Activated naive CD8-positive, alpha-beta T cell treated with anti-CD3 and anti-CD28 coated beads, Interleukin-2, amount 50 U/mL, for 24 hours (primary cell): ENCODE measurements at regions not wholly inside any gene's neighbourhood (a gene's known extent, or its start where the extent isn't known, plus 50 kb on each side); places are given as distances from the start of the nearest gene placed in this dataset.
"Not testable (repeated sequence)": the region's sequence is repeated elsewhere in the genome, so short reads cannot be mapped to it uniquely, and the experiment has no call there.

Experiments used
- ATAC-seq: fragments of 150-1000 bp; cut with Tn5 transposase; one replicate; pipeline ENCODE4 v1.10.0; 2021
- DNase-seq: peaks from one replicate; pipeline ENCODE4 v3.0.0; 2021
- H3K27ac Mint-ChIP-seq: one replicate; pipeline ENCODE4 v1.8.0; 2021; ENCODE audit warnings: mild to moderate bottlenecking, mixed read lengths
- H3K27me3 Mint-ChIP-seq: one replicate; pipeline ENCODE4 v1.8.0; 2021; ENCODE audit warnings: mixed read lengths
- H3K36me3 Mint-ChIP-seq: one replicate; pipeline ENCODE4 v1.8.0; 2021; ENCODE audit warnings: low read depth, mixed read lengths
- H3K4me1 Mint-ChIP-seq: one replicate; pipeline ENCODE4 v1.8.0; 2021; ENCODE audit warnings: mixed read lengths
- H3K4me3 Mint-ChIP-seq: one replicate; pipeline ENCODE4 v1.8.0; 2021; ENCODE audit warnings: mild to moderate bottlenecking, moderate library complexity, mixed read lengths
- H3K9me3 Mint-ChIP-seq: one replicate; pipeline ENCODE4 v1.8.0; 2021; ENCODE audit warnings: mixed read lengths

GRCh38 chr3:197363553-197364409 is 65.4 kb upstream of the DLG1 start:
- DNase-seq = no peak
- H3K4me1 Mint-ChIP-seq = no peaks in the 10 kb centered on the region
- H3K27ac Mint-ChIP-seq = no peak overlapping the region
- H3K4me3 Mint-ChIP-seq = no peak overlapping the region
- peaks cover 18% of the 10 kb centered on the region for H3K27me3 Mint-ChIP-seq
- peaks cover 24% of the 10 kb centered on the region for H3K9me3 Mint-ChIP-seq
- peaks cover 10% of the 10 kb centered on the region for H3K36me3 Mint-ChIP-seq
- ATAC-seq = no peak

GRCh38 chr3:197362081-197362480 is 63.7 kb upstream of the DLG1 start:
- no peak for ATAC-seq
- peaks cover 24% of the 10 kb centered on the region for H3K9me3 Mint-ChIP-seq

GRCh38 chr3:197360095-197360494 is 61.7 kb upstream of the DLG1 start:
- H3K9me3 Mint-ChIP-seq = peaks cover 24% of the 10 kb centered on the region
- not testable (repeated sequence) for H3K4me3 Mint-ChIP-seq, ATAC-seq, H3K27ac Mint-ChIP-seq, H3K4me1 Mint-ChIP-seq, DNase-seq
- peaks cover 10% of the 10 kb centered on the region for H3K36me3 Mint-ChIP-seq
- peaks cover 10% of the 10 kb centered on the region for H3K27me3 Mint-ChIP-seq

More at GRCh38 chr3:197362081-197362480, 63.7 kb upstream of the DLG1 start:
- H3K4me3 Mint-ChIP-seq = no peak overlapping the region
- no peaks in the 10 kb centered on the region for H3K4me1 Mint-ChIP-seq
- no peak overlapping the region for H3K27ac Mint-ChIP-seq
- H3K36me3 Mint-ChIP-seq = peaks cover 10% of the 10 kb centered on the region
- peaks cover 14% of the 10 kb centered on the region for H3K27me3 Mint-ChIP-seq
- no peak for DNase-seq

GRCh38 chr3:197359476-197359875 is 61.1 kb upstream of the DLG1 start:
- H3K27me3 Mint-ChIP-seq = peaks cover 11% of the 10 kb centered on the region
- not testable (repeated sequence) for H3K27ac Mint-ChIP-seq, ATAC-seq, H3K4me3 Mint-ChIP-seq, DNase-seq, H3K4me1 Mint-ChIP-seq
- H3K9me3 Mint-ChIP-seq = peaks cover 24% of the 10 kb centered on the region
- H3K36me3 Mint-ChIP-seq = peaks cover 10% of the 10 kb centered on the region

- H3K4me3 Mint-ChIP-seq = no peak overlapping the region
Measured at GRCh38 chr3:197356741-197357140, 58.3 kb upstream of the DLG1 start.

GRCh38 chr3:197356275-197356674 is 57.9 kb upstream of the DLG1 start:
- DNase-seq (no peak), ATAC-seq (no peak)
- Mint-ChIP-seq H3K4me1 (no peaks in the 10 kb centered on the region), H3K27ac (no peak overlapping the region), H3K9me3 (peaks cover 22% of the 10 kb centered on the region), H3K36me3 (peaks cover 9% of the 10 kb centered on the region), H3K4me3 (no peak overlapping the region), H3K27me3 (peaks cover 9% of the 10 kb centered on the region)

More at GRCh38 chr3:197356741-197357140, 58.3 kb upstream of the DLG1 start:
- DNase-seq (no peak), ATAC-seq (no peak)
- Mint-ChIP-seq H3K9me3 (peaks cover 24% of the 10 kb centered on the region), H3K4me1 (no peaks in the 10 kb centered on the region), H3K27me3 (peaks cover 10% of the 10 kb centered on the region), H3K36me3 (peaks cover 10% of the 10 kb centered on the region), H3K27ac (no peak overlapping the region)

- peaks cover 7% of the 10 kb centered on the region for H3K36me3 Mint-ChIP-seq
- H3K4me1 Mint-ChIP-seq = no peaks in the 10 kb centered on the region
- DNase-seq (no peak), ATAC-seq (no peak)
- H3K27me3 Mint-ChIP-seq = peaks cover 7% of the 10 kb centered on the region
- no peak overlapping the region for H3K27ac Mint-ChIP-seq
- H3K9me3 Mint-ChIP-seq = peaks cover 16% of the 10 kb centered on the region
- no peak overlapping the region for H3K4me3 Mint-ChIP-seq
Measured at GRCh38 chr3:197355713-197356112, 57.3 kb upstream of the DLG1 start.

GRCh38 chr3:197354568-197355001 is 56.2 kb upstream of the DLG1 start:
- ATAC-seq = no peak
- H3K36me3 Mint-ChIP-seq = peaks cover 3% of the 10 kb centered on the region

GRCh38 chr3:197353867-197354567 is 55.6 kb upstream of the DLG1 start:
- no peak for DNase-seq
- H3K4me3 Mint-ChIP-seq = no peak overlapping the region
- no peak for ATAC-seq
- no peaks in the 10 kb centered on the region for H3K9me3 Mint-ChIP-seq
- H3K36me3 Mint-ChIP-seq = no peaks in the 10 kb centered on the region
- no peaks in the 10 kb centered on the region for H3K4me1 Mint-ChIP-seq
- no peak overlapping the region for H3K27ac Mint-ChIP-seq
- peaks cover 10% of the 10 kb centered on the region for H3K27me3 Mint-ChIP-seq

More at GRCh38 chr3:197354568-197355001, 56.2 kb upstream of the DLG1 start:
- Mint-ChIP-seq H3K9me3 (peaks cover 5% of the 10 kb centered on the region), H3K4me1 (no peaks in the 10 kb centered on the region), H3K27ac (no peak overlapping the region), H3K4me3 (no peak overlapping the region), H3K27me3 (peaks cover 8% of the 10 kb centered on the region)
- no peak for DNase-seq

GRCh38 chr3:197353001-197353866 is 54.8 kb upstream of the DLG1 start:
- no peak overlapping the region for H3K27ac Mint-ChIP-seq
- DNase-seq (no peak), ATAC-seq (no peak)
- no peaks in the 10 kb centered on the region for H3K36me3 Mint-ChIP-seq
- peaks cover 8% of the 10 kb centered on the region for H3K27me3 Mint-ChIP-seq
- H3K9me3 Mint-ChIP-seq = no peaks in the 10 kb centered on the region
- no peaks in the 10 kb centered on the region for H3K4me1 Mint-ChIP-seq
- no peak overlapping the region for H3K4me3 Mint-ChIP-seq

- no peak overlapping the region for H3K4me3 Mint-ChIP-seq
- H3K27ac Mint-ChIP-seq = no peak overlapping the region
- no peak for ATAC-seq
- no peaks in the 10 kb centered on the region for H3K9me3 Mint-ChIP-seq
- DNase-seq = no peak
- no peaks in the 10 kb centered on the region for H3K36me3 Mint-ChIP-seq
- H3K4me1 Mint-ChIP-seq = no peaks in the 10 kb centered on the region
- H3K27me3 Mint-ChIP-seq = peaks cover 8% of the 10 kb centered on the region
Measured at GRCh38 chr3:197352382-197352781, 54.0 kb upstream of the DLG1 start.

- H3K27me3 Mint-ChIP-seq = peaks cover 8% of the 10 kb centered on the region
- no peak overlapping the region for H3K27ac Mint-ChIP-seq
- DNase-seq = no peak
- no peaks in the 10 kb centered on the region for H3K9me3 Mint-ChIP-seq
- ATAC-seq = no peak
- H3K4me3 Mint-ChIP-seq = no peak overlapping the region
- no peaks in the 10 kb centered on the region for H3K4me1 Mint-ChIP-seq
- H3K36me3 Mint-ChIP-seq = no peaks in the 10 kb centered on the region
Measured at GRCh38 chr3:197350446-197350845, 52.0 kb upstream of the DLG1 start.

- H3K27me3 Mint-ChIP-seq = peaks cover 7% of the 10 kb centered on the region
- H3K4me3 Mint-ChIP-seq = no peak overlapping the region
- no peak for ATAC-seq
- H3K36me3 Mint-ChIP-seq = no peaks in the 10 kb centered on the region
- no peak overlapping the region for H3K27ac Mint-ChIP-seq
- no peaks in the 10 kb centered on the region for H3K9me3 Mint-ChIP-seq
- DNase-seq = no peak
- no peaks in the 10 kb centered on the region for H3K4me1 Mint-ChIP-seq
Measured at GRCh38 chr3:197349368-197349767, 51.0 kb upstream of the DLG1 start.
